ENCODE measurements at regions not wholly inside any gene's neighbourhood (a gene's known extent, or its start where the extent isn't known, plus 50 kb on each side); places are given as distances from the start of the nearest gene placed in this dataset.

- TF ChIP-seq POLR2AphosphoS5 (IDR thresholded peaks at IDR 0.05) (no peak), POLR2A (IDR thresholded peaks at IDR 0.05) (no peak)
- TF ChIP-seq, protein P1, sequence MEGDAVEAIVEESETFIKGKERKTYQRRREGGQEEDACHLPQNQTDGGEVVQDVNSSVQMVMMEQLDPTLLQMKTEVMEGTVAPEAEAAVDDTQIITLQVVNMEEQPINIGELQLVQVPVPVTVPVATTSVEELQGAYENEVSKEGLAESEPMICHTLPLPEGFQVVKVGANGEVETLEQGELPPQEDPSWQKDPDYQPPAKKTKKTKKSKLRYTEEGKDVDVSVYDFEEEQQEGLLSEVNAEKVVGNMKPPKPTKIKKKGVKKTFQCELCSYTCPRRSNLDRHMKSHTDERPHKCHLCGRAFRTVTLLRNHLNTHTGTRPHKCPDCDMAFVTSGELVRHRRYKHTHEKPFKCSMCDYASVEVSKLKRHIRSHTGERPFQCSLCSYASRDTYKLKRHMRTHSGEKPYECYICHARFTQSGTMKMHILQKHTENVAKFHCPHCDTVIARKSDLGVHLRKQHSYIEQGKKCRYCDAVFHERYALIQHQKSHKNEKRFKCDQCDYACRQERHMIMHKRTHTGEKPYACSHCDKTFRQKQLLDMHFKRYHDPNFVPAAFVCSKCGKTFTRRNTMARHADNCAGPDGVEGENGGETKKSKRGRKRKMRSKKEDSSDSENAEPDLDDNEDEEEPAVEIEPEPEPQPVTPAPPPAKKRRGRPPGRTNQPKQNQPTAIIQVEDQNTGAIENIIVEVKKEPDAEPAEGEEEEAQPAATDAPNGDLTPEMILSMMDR (IDR thresholded peaks at IDR 0.05 in 8 of 11, conservative IDR thresholded peaks at IDR 0.05 in 3 of 11), result no peak
These were observed 340.0 kb upstream of the MAGEB16 start for GRCh38 chrX:35458142-35458541.
